ENCODE measurements at regions not wholly inside any gene's neighbourhood (a gene's known extent, or its start where the extent isn't known, plus 50 kb on each side); places are given as distances from the start of the nearest gene placed in this dataset.

GRCh38 chr20:52841003-52841402 lies 131.2 kb upstream of the TSHZ2 start:
- Histone ChIP-seq H3K4me3 (replicated peaks in 1 of 2; ENCODE audit: low read depth in 1 of 2, low read length in 2 of 2) (no peak overlapping the region), H4K20me1 (ENCODE audit: insufficient read depth) (no peaks in the 10 kb centered on the region), H3K27ac (ENCODE audit: low read depth, low read length) (no peak overlapping the region), H3K4me2 (ENCODE audit: low read length) (no peak overlapping the region), H2AFZ (ENCODE audit: low read depth, low read length, poor library complexity, severe bottlenecking) (no peak overlapping the region), H3K9me2 (ENCODE audit: insufficient read depth) (no peaks in the 10 kb centered on the region), H3K9ac (ENCODE audit: low read length) (no peak overlapping the region), H3K4me1 (ENCODE audit: control insufficient read depth in 1 of 2, insufficient read depth in 2 of 2, low read length in 2 of 2) (no peaks in the 10 kb centered on the region), H3K27me3 (ENCODE audit: insufficient read depth, low read length) (no peaks in the 10 kb centered on the region), H3K9me3 (ENCODE audit: control insufficient read depth in 1 of 2, insufficient read depth in 1 of 2, low read depth in 1 of 2, low read length in 2 of 2) (peaks cover 0 to 15% of the 10 kb centered on the region in 2 experiments; a peak in 1 of 4 replicates), H3K79me2 (ENCODE audit: insufficient read depth, low read length) (no peaks in the 10 kb centered on the region), H3K36me3 (ENCODE audit: control insufficient read depth in 1 of 2, insufficient read depth in 2 of 2, low read length in 2 of 2) (no peaks in the 10 kb centered on the region)
- TF ChIP-seq CBX3 (IDR thresholded peaks at IDR 0.05; ENCODE audit: low read depth) (no peak), CEBPB (IDR thresholded peaks at IDR 0.05; ENCODE audit: low read depth) (no peak), ELF1 (IDR thresholded peaks at IDR 0.05; ENCODE audit: borderline replicate concordance, low read depth) (no peak), TCF7L2 (IDR thresholded peaks at IDR 0.05; ENCODE audit: borderline replicate concordance, extremely low read depth, insufficient read depth, insufficient read length) (no peak), MAX (IDR thresholded peaks at IDR 0.05) (no peak), CTCF (IDR thresholded peaks at IDR 0.05 in 2 of 3, conservative IDR thresholded peaks at IDR 0.05 in 1 of 3; ENCODE audit: borderline replicate concordance in 1 of 3, insufficient read depth in 1 of 3, low read depth in 2 of 3, low read length in 2 of 3) (no peak), SIN3A (IDR thresholded peaks at IDR 0.05; ENCODE audit: low read depth) (no peak), SP1 (IDR thresholded peaks at IDR 0.05; ENCODE audit: low read depth) (no peak), POLR2A (IDR thresholded peaks at IDR 0.05; ENCODE audit: borderline replicate concordance, extremely low read depth, insufficient read depth, insufficient read length) (no peak), EZH2 (IDR thresholded peaks at IDR 0.05) (no peak), JUND (IDR thresholded peaks at IDR 0.05) (no peak)
- ChIA-PET POLR2A (no interaction called here), CTCF (no interaction called here), RAD21 (ENCODE audit: low non-redundant PET in 1 of 2, low total read pairs in 2 of 2, uncharacterized antibody in 2 of 2, unreplicated experiment in 2 of 2) (no interaction called here)
- intact Hi-C loops (cut with micrococcal nuclease) = no loop called here
- BruUV-seq (replicated peaks) = no TSS peak
- no peak for ATAC-seq
- DNase-seq (ENCODE audit: low read depth, low spot score) = no peak

All from HCT116 (cell line).